Spinal cord (tissue), 9 donors: ENCODE measurements at regions not wholly inside any gene's neighbourhood (a gene's known extent, or its start where the extent isn't known, plus 50 kb on each side); places are given as distances from the start of the nearest gene placed in this dataset.
"Not testable (repeated sequence)": the region's sequence is repeated elsewhere in the genome, so short reads cannot be mapped to it uniquely, and the experiment has no call there.

Experiments
- DNase-seq, 6 donors: peaks; one replicate each; pipeline versions ENCODE4 v3.0.0 to v3.0.0-alpha.2; 2013 to 2015; ENCODE audit warnings: low spot score in 6 of 6, low read depth in 4 of 6
- H3K27ac ChIP-seq: one replicate; pipeline ENCODE4 v1.5.1; 2013; ENCODE audit warnings: low read depth, low read length, control low read depth
- H3K27me3 ChIP-seq: one replicate; pipeline ENCODE4 v1.6.1; 2013; ENCODE audit warnings: low read length; ENCODE audit not compliant: control insufficient read depth, insufficient read depth
- H3K36me3 ChIP-seq: one replicate; pipeline ENCODE4 v1.6.1; 2013; ENCODE audit warnings: low read length; ENCODE audit not compliant: control insufficient read depth, insufficient read depth
- H3K4me1 ChIP-seq: one replicate; pipeline ENCODE4 v1.6.1; 2013; ENCODE audit warnings: low read length; ENCODE audit not compliant: control insufficient read depth, insufficient read depth
- H3K4me3 ChIP-seq: one replicate; pipeline ENCODE4 v1.5.1; 2013; ENCODE audit warnings: low read depth, low read length, control low read depth
- H3K9me3 ChIP-seq: one replicate; pipeline ENCODE4 v1.6.1; 2013; ENCODE audit warnings: low read length; ENCODE audit not compliant: control insufficient read depth, insufficient read depth
- WGBS: methylation state at CpG from one replicate; pipeline ENCODE4 v1.1.5; 2013; ENCODE audit warnings: missing lambda C conversion rate; ENCODE audit not compliant: insufficient coverage; 5-methylcytosine and 5-hydroxymethylcytosine counted together
- donor health status: healthy.

- Histone ChIP-seq H3K9me3 (no peaks in the 10 kb centered on the region), H3K27ac (no peak overlapping the region), H3K36me3 (no peaks in the 10 kb centered on the region), H3K4me1 (no peaks in the 10 kb centered on the region), H3K27me3 (no peaks in the 10 kb centered on the region), H3K4me3 (no peak overlapping the region)
- no CpG with 5 or more reads among the region's 2 CpGs for WGBS
- DNase-seq, result no peak
Measured at GRCh38 chr1:100791586-100791985, 72.0 kb downstream of the VCAM1 start.

GRCh38 chr1:100793659-100794058, 74.1 kb downstream of the VCAM1 start:
- peak in 1 of 6 donors; percentile 34 for DNase-seq
- Histone ChIP-seq H3K36me3 (no peaks in the 10 kb centered on the region), H3K4me1 (no peaks in the 10 kb centered on the region), H3K4me3 (no peak overlapping the region), H3K9me3 (no peaks in the 10 kb centered on the region), H3K27ac (no peak overlapping the region), H3K27me3 (no peaks in the 10 kb centered on the region)
- 94% methylated on average over 2 of the region's 3 CpGs for WGBS

- no peak overlapping the region for H3K27ac ChIP-seq
- no peaks in the 10 kb centered on the region for H3K27me3 ChIP-seq
- H3K4me1 ChIP-seq, result no peaks in the 10 kb centered on the region
- peak in 3 of 6 donors; percentile 14 to 91 (median 91) for DNase-seq
- H3K4me3 ChIP-seq, result no peak overlapping the region
- WGBS, result 73% methylated on average over 3 of the region's 6 CpGs
- no peaks in the 10 kb centered on the region for H3K9me3 ChIP-seq
- no peaks in the 10 kb centered on the region for H3K36me3 ChIP-seq
Measured at GRCh38 chr1:100794748-100795645, 75.5 kb downstream of the VCAM1 start.

- Histone ChIP-seq H3K4me3 (no peak overlapping the region), H3K9me3 (no peaks in the 10 kb centered on the region), H3K27me3 (no peaks in the 10 kb centered on the region), H3K36me3 (no peaks in the 10 kb centered on the region), H3K27ac (no peak overlapping the region), H3K4me1 (no peaks in the 10 kb centered on the region)
- no peak for DNase-seq
- 25% methylated on average over 1 of the region's 3 CpGs for WGBS
Measured at GRCh38 chr1:100795646-100795985, 76.1 kb downstream of the VCAM1 start.

- DNase-seq, result no peak
- Histone ChIP-seq H3K9me3 (no peaks in the 10 kb centered on the region), H3K36me3 (no peaks in the 10 kb centered on the region), H3K27me3 (no peaks in the 10 kb centered on the region), H3K4me3 (no peak overlapping the region), H3K4me1 (no peaks in the 10 kb centered on the region), H3K27ac (no peak overlapping the region)
Measured at GRCh38 chr1:100796046-100796445, 76.5 kb downstream of the VCAM1 start.

GRCh38 chr1:100799548-100799947, 80.0 kb downstream of the VCAM1 start:
- DNase-seq, result no peak
- Histone ChIP-seq H3K36me3 (no peaks in the 10 kb centered on the region), H3K27me3 (no peaks in the 10 kb centered on the region), H3K4me1 (no peaks in the 10 kb centered on the region), H3K4me3 (no peak overlapping the region), H3K9me3 (no peaks in the 10 kb centered on the region), H3K27ac (no peak overlapping the region)
- no CpG with 5 or more reads among the region's 2 CpGs for WGBS

GRCh38 chr1:100799954-100800612, 80.5 kb downstream of the VCAM1 start:
- no CpG with 5 or more reads among the region's 1 CpG for WGBS
- H3K36me3 ChIP-seq, result no peaks in the 10 kb centered on the region
- H3K27me3 ChIP-seq, result no peaks in the 10 kb centered on the region
- H3K9me3 ChIP-seq, result no peaks in the 10 kb centered on the region
- H3K27ac ChIP-seq, result no peak overlapping the region
- no peak for DNase-seq
- H3K4me1 ChIP-seq, result no peaks in the 10 kb centered on the region
- no peak overlapping the region for H3K4me3 ChIP-seq

GRCh38 chr1:100801256-100801655, 81.7 kb downstream of the VCAM1 start:
- not testable (repeated sequence) for H3K4me1 ChIP-seq, H3K27ac ChIP-seq, H3K4me3 ChIP-seq, H3K36me3 ChIP-seq, H3K27me3 ChIP-seq, H3K9me3 ChIP-seq, DNase-seq
- WGBS, result 100% methylated on average over 1 of the region's 4 CpGs

GRCh38 chr1:100803280-100803679, 83.7 kb downstream of the VCAM1 start:
- H3K27me3 ChIP-seq, H3K4me1 ChIP-seq: not testable (repeated sequence)
- WGBS, result 67% methylated on average over 1 of the region's 4 CpGs

GRCh38 chr1:100806601-100807000, 87.1 kb downstream of the VCAM1 start:
- Histone ChIP-seq H3K36me3 (no peaks in the 10 kb centered on the region), H3K4me1 (no peaks in the 10 kb centered on the region), H3K4me3 (no peak overlapping the region), H3K27ac (no peak overlapping the region), H3K9me3 (no peaks in the 10 kb centered on the region), H3K27me3 (no peaks in the 10 kb centered on the region)
- DNase-seq, result peak in 1 of 6 donors; percentile 63
- 100% methylated on average over 1 of the region's 2 CpGs for WGBS

More at GRCh38 chr1:100803280-100803679, 83.7 kb downstream of the VCAM1 start:
- H3K9me3 ChIP-seq, H3K27ac ChIP-seq, DNase-seq, H3K4me3 ChIP-seq, H3K36me3 ChIP-seq: not testable (repeated sequence)
